NCI-H1694 (cell line): ENCODE measurements at regions not wholly inside any gene's neighbourhood (a gene's known extent, or its start where the extent isn't known, plus 50 kb on each side); places are given as distances from the start of the nearest gene placed in this dataset.

Experiments used
- DNase-seq: peaks from one replicate; lab custom pipeline; 2025; lab: John Stamatoyannopoulos, UW

DNA sequence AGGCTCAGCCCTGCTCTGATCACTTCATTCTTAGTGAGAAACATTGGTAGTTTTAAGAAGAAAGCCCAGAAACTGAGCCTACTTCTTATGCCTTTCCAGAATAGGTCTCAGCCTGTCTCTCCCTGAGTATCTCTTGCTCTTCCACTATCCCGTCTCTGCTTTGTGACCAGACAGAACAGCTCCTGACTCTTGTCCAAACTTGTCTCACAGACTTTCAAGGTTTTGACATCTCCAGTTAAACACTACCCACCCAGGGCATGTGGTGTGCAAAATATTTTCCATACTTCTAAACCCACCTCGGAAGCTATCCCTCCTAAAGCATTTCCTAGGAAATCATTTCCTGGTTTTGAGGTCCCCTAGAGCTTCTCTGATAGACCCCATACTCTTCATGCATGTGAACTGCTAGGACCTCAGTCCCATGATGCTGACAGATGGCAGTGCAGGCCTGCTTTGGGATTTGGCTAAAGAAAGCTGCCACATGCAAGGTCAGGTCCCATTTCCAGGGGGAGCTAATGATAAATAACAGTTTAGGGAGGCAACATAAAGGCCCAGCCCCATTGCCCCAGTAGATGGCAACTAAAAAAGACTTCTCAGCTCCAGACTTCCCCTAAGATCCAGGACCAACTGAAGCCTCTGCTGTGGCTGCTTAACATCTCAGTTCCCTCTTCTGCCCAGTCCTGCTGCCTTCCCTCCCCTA is 211.5 kb downstream of the MED10 start:
- DNase-seq: no peak

DNA sequence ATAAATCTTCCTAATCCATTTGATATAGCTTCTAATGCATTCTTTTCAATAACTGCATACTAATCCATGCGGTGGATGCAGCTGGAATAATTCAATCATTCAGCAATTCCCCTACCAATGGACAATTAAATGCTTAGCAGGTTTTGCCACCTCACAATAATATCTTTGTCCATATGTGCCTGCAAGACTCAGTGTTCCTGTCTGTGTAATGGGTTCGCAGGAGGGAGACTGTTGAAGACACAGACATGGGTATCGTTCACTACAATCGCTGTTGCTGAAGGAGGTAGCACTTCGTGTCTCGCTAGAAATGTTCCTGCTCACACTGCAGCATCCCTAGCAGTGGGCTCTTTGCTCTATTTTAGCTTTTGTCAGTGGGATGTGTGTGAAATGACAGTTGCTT is 214.4 kb downstream of the MED10 start:
- DNase-seq: no peak

DNA sequence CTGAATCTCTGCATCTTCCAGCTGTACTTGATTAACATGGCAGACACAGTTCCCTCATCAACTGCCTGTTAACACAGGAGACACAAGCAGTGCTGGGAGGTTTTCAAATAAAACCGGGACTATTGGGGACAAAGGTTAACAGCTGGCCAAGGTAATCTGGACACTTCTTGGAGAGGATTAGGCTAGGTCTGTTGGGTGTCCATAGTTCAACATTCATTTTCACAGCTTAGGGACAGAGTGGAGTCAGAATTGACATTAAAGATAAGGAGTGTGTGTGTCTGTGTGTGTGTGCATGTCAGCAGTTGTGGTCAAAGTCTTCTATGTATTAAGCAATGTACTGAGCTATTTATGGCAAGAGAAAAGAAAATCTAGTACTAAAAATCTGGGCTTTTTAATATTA is 216.2 kb downstream of the MED10 start:
- no peak for DNase-seq

DNA sequence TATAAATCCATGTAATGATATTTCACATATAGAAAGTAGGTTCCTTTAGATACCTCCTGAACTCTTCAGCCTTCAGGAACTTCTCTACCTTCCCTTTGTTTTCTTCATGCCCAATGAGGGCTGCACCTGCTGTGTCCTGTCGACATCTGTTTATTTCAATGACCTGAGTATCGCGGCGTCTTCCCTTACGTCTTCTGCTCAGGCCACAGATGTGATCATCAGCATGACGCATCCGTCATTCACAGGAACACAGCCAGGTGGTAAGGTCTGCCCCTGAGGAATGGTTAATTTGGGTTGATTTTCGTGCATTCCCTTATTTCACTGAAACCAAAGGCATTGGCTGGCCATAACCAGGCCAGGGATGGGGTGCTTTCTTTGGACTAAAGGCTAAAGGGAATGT is 217.1 kb downstream of the MED10 start:
- no peak for DNase-seq

DNA sequence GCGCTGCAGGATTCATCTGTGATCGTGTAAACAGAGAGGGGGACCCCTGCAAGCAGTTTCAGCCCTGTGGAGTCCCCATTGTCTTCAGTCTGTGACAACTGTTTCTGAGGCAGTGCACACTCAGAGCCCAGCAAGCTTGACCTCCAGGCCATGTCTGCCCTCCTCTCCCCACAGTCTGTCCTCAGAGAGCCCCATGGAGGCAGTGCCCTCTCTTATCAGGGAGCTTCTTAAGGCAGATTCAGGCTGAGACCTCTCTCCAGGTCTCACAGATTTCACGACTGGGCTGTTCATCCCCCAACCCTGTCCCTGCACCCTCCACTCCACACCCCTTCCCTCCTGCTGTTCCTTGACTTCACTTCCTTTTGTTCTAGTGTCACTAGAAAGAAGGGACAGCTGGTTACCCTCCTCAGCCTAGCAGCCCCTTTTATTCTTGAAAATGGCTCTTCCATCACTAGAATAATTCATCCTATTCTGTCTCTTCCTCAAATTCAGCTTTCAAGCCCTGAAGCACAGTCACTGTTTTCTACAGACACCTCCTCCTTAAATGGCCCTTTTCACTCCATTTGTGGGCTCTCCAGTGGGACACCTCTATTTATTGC is 218.4 kb downstream of the MED10 start:
- DNase-seq: no peak

DNA sequence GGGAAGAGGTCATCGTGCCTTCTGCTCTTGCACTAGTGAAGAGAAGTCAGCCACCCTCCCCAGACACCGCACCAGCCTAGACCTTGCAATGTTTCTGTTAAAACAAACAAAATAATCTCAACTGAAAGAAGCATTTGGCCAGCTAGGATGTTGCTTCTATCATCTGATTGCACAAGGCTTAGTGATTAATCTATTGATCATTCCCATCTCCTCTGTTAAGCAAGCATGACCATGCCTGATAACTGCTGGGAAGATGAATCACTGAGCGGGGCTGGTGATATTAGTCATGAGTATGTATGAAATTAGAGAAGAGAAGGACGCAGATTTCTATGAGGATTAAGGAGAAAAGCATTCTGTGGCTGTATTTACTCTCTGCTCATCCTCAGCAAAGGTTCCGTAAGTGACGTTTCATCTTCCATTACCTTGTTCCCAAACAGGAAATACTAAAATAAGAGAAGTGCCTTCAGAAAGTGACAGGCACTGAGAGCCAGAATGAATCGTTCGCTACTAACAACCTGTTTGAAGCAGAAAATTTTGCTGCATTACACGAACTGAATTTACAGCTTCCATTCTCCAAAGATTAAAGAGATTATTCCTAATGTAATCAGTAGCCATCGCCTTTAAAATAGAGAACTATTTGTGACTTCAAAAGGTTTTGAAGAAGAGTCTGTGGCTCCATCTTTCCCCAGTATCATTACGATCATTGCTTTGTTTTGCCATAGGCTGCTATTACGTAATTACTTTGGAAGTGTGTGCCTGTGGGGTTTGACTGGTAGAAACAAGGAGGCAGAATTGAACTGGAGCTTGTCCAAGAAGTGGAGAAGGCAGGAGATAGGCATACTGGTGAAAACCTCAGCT is 219.1 kb downstream of the MED10 start:
- DNase-seq: no peak

DNA sequence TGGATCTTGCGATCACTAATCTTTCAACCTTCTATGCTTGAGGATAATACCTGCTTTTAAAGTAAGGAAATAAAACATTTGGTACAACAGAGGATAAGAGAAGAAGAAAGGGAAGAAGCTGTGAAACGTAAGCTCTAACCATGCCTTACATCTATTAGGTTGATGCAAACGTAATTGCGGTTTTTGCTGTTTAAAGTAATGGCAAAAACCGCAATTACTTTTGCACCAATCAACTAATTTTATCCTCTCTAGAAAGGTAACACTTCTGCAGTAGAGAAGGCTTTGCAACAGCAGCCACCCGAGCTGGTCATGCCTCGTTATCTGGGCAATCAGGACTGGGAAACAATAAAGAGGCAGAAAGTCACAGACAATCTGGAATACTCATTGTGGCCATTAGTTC is 224.1 kb downstream of the MED10 start:
- no peak for DNase-seq

DNA sequence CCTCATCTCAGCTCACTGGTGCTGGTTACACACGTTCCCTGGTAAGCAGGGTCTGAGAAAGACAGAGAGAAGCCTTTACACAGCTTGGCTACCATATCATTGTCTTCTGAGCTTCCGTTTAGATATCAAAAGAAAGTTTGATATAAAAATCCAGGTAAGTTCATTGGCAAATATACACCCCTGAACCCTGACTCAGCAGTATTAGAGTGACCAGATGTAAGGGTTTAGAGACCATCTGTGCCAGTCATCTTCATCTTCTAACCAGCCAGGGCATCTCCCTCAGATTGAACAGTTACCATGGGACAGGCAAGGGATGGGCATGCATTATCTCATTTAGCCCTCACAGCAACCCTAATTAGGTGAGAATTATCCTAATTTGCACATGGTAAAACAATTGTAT is 232.1 kb downstream of the MED10 start:
- DNase-seq: no peak

DNA sequence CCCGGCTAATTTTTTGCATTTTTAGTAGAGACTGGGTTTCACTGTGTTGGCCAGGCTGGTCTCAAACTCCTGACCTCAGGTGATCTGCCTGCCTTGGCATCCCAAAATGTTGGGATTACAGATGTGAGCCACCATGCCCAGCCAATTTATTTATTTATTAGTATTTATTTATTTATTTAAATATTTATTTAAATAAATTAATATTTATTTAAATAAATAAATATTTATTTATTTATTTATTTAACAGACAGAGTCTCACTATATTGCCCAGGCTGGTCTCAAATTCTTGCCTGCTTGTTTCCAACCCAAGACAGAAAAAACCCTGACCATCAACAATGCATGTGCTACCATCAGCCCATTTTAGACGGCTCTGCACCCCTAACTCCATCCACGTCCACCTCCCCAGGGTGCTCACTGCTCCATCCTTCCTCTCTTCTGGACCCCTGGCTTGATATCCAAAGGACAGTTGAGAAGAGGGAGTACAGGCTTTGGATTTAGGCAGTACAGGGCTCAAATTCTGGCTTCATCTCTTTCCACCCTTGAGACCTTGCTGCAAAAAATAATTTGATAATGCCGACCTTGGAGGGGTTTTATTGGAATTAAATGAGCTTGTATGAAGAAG is 232.6 kb downstream of the MED10 start:
- no peak for DNase-seq

DNA sequence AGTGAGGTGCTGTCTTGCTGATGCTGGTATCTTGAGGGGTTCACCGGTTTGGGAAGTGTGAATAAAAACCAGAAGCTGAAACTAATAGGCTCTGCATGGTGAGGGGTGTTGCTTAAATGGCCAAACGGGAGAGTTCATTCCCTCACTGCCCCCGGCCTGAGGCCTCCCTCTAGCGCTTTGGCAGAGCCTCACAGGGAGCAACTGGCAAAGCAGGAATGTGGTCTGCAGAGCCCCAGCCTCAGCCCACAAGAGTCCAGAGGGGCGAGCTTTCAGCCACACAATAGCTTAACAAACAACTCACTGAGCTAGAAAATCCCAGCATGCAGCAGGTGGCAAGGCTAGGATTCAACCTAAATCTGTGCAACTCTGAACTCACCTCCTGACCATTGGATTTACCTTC is 234.8 kb downstream of the MED10 start:
- DNase-seq: no peak

DNA sequence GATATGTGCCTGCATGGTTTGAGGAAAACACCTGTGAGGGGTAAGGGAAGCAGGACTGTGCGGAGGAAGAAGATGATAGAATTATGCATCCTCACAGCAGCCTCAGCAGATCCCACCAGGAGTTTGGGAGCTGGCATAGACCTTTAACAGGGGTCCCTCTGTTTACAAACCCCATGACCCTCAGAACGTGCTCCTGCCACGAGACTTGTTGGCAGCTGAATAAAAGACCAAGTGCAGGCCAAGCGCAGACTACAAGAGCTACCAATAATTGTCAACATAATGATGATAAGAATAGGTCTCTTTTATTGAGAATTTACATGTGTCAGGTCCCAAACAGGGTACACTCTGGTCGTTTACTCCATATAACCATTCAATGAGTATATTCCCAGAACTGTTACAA is 236.0 kb downstream of the MED10 start:
- no peak for DNase-seq

DNA sequence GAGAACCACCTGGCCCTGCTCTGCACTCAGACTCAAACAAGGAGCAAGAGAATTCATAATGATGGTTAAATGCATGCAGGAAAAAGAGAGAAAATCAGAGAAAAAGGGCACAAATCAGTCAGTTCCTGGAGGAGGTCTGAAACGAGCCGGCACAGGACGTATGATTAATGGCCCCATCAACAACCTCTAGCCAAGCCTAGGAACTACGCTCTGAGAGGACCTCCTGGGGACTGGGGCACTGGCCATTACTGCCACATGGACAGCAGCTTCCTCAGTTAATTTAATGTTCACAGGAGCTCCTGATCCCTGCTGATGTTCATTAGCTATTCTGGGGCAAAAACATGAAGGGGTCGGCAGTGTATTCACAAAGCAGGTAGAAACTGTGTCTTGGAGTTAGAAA is 238.1 kb downstream of the MED10 start:
- no peak for DNase-seq

DNA sequence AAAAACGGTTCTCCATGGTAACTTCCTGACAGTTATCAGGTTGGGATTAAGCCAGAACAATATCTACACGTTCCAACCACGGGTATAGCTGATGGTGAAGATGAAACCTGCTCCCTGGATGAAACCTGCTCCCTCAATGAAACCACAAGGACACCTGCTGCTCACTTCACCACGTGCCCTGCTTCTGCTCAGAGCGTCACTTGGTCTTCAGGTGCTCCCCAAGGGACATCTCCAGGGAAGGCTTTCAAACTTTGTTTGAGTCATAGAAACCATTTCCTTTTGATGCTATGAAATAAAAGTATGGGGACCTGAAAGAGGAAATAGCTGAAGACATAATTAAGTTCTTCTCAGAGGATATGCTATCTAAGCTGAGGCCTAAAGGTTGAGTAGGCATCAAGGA is 242.4 kb downstream of the MED10 start:
- no peak for DNase-seq

DNA sequence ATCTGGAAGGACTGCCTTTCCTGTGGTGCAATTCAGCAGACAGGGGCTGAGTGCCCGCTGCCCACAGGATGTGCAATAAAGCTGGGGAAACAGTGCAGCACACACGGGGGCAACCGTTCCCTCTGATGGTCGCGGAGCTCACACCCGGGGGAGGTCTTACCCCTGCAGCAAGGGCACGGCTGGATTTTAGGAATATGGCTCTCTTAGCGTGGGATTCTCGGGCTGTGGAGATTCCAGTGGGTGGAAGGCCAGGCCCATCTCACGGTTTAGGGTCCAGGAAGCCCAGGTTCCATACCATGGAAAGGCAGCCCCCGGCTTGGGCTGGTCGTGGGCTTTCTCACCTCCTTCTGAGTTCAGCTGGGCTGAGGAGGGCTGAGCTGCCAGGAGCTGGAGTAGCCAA is 244.1 kb downstream of the MED10 start:
- DNase-seq: no peak

DNA sequence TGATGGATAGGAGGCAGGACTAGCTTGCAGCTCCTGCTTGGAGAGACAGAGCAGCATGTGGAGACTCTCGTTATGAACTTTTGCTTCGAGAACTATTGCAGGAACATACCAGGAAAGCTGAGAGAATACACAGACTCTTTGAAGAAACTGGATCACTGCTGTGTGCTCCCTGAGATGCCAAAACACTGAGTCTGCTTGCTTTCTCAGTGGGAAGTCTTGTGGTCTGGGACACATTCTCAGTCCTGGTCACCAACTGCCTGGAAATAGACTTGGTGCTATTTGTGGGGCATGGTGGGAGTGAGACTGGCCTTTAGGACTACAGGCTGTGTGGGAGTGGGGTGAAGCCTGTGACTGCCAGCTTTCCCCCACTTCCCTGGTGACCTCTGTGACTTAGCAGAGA is 252.6 kb downstream of the MED10 start:
- no peak for DNase-seq

DNA sequence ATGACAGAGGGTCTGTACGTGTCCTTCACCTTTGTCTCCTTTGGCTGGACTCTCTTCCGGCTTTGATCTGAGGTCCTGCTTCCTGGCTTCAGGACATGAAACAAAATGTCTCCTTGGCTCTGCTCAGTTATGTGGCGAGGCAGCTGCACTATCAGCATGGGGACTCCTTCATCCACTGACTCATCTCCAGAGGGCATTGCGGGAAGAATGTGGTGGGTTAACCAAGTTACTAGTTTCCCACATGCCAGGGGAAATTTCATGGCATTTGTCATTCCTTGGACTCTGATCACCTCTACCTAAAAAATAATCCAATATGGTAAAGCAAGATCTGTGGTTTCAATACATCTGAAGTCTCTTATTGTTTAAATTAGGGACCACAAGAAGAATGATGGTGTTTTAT is 259.7 kb downstream of the MED10 start:
- no peak for DNase-seq

DNA sequence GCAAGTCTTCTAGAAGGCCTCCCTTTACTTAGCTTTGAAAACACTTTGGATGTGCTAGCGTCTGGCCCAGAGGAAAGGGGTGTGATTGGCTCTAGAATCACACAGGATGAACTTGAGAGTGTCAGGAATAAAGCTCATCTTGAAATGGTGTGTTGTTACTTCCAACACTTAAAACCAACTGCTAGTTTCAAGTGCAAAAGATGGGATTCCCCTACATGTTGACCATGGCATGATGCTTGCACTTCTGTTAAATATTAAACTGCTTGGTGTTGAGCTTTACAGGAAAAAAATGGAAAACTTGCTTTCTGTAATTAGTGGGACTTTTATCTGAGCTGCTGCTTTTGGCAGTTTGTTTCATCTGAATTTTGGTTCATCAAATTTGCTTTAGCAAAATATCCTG is 261.1 kb downstream of the MED10 start:
- DNase-seq: no peak

DNA sequence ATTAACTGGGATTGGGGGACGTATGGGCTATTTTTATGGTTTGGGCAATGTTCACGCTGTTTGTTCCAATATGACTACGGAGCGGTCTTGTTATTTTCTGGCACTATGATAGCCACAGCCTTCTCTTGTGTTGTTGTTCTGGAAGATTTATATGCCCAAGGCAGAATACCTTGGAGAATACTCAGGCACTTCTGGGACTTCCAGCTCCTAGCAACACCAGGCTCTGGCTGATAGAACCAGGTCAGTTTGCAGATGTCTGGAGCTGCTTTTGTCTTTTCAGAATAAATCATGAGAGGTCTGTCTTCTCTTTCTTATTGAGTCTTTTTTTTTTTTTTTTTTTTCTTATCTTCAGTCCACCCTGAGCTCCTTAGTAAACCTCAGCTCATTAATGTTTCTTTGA is 262.5 kb downstream of the MED10 start:
- DNase-seq: no peak

DNA sequence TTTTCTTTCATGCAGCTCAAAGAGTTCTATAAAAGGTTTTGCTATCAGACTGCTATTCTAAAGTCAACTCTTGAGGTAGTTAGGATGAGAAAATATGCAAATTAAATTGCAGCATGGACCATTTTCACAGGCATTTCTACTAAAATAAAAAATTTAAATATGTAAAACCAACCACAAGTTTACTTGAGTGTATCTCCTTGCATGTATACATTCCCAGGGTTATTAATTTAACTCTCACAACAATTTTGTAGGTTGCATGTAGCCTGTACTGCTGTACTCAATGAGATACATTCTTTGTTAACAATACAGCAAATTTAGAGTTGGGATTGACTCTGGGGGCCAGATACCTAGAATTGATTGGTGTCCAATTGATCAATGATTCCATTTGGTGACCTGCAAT is 265.8 kb downstream of the MED10 start:
- no peak for DNase-seq

DNA sequence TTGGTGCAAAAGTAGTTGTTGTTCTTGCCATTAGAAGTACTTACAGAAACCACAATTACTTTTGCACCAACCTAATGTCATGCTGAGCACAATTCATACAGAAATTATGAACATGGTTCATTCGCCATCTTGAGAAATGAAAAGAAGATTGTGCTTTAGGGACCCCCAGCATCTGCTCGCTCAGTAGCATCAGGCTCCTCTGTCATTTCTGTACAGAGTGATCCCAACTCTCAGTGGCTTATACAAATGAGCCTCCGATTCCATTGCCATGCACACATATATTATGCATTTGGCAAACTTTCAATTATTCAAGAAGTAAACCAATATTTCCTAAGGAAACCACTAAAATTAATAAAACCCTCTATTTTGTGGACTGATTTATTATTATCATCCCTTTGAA is 266.2 kb downstream of the MED10 start:
- DNase-seq: no peak

DNA sequence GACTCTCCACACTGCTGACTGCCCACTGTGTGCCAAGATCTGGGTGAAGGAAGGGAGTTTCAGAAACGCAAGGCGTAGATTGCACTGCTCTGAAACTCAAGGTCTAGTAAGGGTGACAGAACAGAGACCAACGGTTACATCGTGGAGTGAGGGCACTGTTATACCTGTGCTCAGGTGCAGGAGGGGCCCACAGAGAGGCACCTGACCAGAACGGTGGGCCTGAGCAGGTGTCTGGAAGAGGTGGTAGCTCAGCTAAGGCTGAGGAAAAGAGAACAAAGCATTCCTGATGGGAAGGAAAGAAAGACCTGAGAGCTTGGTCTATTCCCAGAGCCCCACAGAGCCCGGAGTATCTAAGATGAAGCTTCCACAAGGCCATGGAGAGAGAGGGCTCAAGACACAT is 267.2 kb downstream of the MED10 start:
- DNase-seq: no peak

DNA sequence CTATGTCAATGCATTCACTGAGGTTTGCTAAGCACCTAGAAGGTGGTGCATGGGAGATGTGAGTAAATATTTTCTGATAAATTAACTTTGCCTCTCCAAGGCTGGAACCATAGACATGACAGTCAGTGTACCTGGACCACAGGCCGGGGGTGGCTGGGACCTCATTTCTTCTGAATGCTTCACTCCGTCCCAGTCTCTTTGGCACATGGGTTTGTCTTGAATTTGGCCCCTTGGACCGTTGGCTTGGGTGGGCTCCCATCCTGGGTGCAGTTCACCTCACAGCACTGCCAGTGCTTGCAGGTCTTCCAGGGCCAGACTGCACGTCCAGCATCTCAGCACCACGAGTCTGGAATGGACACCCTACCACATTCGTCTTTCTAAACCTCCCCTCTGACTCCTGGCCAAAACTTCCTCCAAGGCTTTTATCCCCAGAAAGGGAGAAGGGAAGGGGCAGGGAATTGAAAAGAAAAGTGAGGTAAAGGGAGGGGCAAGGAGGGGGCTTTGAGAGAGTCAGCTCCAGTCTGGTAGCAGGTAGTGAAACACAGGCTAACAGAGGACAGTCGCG is 267.8 kb downstream of the MED10 start:
- no peak for DNase-seq
